GM19023 (cell line): ENCODE measurements at regions not wholly inside any gene's neighbourhood (a gene's known extent, or its start where the extent isn't known, plus 50 kb on each side); places are given as distances from the start of the nearest gene placed in this dataset.

Experiments
- ATAC-seq: cut with Tn5 transposase; IDR thresholded peaks from one replicate; pipeline ENCODE4 v1.9.1; 2021; ENCODE audit warnings: mild to moderate bottlenecking, moderate library complexity; ENCODE audit not compliant: unreplicated experiment

DNA sequence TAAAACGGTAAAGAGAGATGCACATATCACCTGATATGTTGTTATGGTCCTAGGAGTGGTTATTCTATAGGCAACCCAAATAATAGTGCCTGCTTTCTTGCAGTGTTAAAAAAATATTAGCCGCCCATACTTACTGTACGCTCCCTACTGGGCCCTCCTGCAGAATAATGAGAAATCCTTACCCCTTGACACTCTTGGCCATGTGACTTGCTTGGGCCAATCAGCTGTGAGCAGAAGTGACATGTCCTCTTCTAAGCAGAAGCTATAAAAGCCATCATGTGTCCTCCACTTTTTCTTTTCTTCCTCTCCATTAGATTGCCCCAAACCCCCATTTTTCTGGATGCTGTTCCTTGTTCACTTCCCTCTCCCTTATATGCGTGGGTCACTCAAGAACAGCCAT is 90.5 kb upstream of the SPRED2 start:
- no peak for ATAC-seq

DNA sequence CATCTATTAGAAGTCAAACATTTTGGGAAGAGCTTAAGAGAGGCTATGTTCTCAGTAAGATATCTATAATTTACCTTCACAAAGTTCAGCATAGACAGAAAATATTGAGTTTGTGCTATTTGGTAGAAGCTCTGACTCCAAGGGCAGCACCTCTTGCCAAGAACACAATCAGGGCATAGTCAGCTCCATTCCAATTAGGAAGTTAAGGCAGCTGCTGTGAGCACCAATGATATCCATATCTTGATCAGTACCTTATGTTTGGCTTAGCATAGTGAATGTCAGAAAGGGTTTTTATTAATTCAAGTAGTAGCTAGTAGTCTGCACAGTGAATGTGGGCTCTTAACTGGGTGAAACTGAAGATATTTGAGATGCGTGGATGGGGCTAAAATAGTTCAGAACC is 86.4 kb upstream of the SPRED2 start:
- ATAC-seq = no peak

DNA sequence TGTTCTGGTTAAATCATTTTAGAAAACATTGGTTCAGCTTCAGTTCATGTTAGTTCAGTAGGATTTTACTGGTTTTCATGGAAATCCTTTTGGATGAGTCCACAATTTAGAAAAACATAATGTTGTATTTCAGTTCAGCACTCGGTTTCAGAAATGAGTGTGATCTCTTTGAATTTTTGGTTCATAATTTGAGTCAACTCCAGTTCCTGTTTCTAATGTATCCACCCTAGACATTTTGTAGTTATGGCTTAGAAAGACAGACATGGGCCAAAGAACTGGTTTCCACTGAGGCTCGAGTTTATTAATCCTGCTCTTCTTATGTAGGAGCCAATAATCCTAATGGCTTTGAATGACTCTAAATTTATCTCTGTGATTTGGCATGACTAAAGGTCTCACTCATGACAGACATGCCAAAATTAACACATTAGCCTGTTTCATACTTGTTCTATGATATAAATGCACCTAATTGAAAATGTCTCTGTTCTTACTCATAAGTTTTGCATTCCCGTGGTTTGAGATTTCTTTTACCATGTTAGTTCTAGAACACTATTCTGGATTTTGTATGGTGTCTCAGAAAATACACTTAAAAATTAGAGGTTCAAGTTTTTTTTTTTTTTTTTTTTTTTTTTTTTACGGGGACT is 82.3 kb upstream of the SPRED2 start:
- no peak for ATAC-seq

DNA sequence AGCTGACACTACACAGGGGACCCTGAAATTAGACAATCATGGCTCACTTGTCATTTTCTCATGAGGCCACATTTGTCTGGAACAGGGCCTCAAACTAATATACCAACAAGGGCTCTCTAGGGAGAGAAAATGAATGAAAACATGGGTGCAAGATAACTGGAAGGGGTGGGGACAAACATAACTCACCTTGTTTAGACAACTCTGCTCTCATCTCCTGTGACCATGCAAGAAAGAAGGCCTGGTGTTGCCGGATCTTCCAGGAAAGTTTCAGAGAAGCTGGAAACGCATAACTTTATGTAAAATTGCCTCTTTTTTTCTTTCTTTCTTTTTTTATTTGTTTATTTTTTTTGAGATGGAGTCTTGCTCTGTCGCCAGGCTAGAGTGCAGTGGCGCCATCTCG is 80.4 kb upstream of the SPRED2 start:
- ATAC-seq = no peak

DNA sequence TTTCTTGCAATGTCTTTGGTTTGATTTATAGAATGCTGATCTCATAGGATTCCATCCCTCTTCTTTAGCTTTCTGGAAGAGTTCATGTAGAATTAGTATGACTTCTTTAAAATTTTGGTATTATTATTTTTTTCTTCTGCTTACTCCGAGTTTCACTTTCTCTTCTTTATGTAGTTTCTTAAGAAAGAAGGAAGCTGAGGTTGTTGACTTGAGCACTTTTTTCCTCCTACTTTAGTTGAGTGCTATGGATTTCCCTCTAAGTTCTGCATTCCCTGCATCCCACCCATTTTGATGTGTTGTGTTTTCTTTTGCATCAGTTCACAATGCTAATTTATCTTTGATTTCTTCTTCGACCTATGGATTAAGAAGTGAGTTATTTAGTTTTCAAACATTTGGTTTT is 78.9 kb upstream of the SPRED2 start:
- ATAC-seq = no peak

DNA sequence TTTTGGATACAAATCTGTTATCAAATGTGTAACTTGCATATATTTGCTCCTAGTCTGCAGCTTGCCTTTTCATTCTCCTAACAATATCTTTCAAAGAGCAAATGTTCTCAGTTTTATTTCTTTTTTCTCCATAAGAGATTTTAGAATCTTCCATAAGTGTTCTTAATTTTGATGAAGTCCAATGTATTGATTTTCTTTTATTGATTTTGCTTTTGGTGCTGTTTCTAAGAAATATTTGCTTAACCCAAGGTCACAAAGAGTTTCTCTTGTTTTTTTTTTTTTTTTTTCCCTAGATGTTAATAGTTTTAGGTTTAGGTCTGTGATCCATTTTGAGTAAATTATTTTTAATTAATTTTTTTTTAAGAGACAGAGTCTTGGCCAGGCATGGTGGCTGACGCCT is 75.8 kb upstream of the SPRED2 start:
- ATAC-seq = no peak

DNA sequence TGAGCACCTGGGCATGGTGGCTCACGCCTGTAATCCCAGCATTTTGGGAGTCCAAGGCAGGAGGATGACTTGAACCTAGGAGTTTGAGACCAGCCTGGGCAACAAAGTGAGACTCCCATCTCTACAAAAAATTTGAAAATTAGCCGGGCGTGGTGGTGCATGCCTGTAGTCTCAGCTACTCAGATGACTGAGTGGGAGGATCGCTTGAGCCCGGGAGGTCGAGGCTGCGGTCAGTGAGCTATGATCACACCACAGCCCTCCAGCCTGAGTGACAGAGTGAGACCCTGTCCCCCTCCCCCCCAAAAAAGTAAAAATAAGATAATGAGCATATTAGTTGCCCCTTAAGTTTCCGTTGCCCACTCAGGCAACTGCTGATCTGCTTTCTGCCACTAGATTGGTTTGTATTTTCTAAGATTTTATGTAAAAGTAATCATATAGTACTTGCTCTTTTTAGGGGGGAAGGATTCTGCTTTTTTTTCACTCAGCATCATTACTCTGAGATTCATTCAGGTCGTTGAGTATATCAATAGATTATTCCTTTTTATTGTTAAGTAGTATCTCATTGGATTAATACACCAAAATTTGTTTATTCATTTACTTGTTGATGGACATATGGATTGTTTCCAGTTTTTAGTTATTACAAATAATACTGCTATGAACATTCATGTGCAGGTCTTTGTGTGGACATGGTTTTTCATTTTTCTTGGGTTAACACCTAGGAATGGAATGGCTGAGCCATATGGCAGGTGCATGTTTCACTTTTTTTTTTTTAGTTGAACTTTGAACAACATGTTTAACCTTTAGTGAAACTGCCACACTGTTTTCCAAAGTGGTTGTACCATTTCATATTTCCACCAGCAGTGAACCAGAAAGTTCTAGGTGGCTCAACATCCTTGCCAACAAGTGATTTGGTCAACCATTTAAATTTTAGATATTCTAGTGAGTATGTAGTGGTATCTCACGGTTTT is 75.0 kb upstream of the SPRED2 start:
- no peak for ATAC-seq

DNA sequence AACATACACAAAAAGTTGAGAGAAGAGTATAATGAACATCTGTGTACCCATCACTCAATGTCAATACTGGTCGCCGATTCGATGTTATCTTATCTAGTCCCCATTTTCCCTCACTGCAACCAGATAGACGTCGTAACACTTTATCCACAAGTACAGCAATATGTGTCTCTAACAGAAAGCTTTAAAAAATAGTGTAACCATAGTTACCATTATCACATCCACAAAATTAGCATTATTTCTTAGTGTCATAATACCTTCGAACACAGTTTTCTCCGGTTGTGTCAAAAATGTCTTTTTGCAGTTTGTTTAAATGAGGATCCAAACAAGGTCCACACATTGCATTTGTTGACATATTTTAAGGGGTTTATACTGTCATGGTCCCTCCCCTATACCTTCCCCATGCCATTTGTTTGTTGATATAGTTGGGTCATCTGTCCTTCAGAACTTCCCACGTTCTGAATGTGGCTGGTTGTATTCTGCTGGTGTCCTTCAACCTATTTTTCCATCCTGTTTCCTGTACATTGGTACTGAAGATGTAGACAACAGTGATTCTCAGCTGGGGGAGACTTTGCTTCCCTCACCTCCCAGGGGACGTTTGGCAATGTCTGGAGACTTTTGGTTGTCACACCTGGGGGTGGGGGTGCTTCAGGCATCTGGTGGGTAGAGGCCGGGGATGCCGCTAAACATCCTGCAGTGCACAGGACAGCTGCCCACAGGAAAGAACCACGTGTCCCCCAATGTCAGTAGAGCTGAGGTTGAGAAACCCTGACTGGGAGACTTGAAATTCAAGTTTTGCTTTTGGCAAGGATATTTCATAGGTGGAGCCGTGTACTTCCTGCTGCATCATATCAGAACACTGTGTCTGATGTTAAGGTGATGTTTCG is 72.7 kb upstream of the SPRED2 start:
- ATAC-seq = no peak

DNA sequence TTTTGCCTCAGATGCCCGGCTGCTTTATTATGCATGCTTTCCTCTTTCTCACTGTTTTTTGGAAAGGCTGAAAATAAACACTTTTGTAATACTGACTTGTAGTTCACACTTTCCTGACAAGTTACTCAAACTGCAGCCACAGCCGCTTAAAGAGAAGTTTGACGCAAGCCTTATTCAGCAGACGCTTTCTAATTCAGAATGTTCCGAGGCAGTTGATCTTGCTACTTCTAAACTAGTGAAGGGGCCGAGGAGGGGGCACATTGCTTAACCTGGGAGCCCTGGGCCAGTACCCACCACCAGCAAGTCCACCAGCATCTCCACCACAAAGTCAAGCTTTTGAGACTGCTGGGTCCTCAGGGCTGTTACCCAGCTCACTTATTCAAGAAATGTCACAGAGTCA is 71.8 kb upstream of the SPRED2 start:
- ATAC-seq = no peak

DNA sequence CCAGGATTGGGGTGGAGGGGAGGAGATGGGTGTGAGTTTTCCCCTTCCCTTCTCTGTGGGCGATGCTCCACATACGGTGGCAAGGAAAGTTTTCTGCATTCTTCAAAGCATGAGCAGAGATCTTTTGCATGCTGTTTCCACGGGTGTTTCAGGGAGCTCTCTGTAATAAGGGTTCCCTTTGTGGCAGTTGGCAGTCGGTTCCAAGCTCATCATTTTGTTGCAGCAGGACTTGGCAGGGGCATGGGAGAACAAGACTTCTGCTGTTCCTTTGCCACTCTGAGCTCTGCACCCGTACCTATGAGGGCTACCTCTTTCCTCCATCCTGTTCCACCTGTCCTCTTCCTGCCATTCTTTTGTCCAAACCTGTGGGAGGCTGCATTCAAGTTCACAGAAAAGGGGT is 71.3 kb upstream of the SPRED2 start:
- no peak for ATAC-seq

DNA sequence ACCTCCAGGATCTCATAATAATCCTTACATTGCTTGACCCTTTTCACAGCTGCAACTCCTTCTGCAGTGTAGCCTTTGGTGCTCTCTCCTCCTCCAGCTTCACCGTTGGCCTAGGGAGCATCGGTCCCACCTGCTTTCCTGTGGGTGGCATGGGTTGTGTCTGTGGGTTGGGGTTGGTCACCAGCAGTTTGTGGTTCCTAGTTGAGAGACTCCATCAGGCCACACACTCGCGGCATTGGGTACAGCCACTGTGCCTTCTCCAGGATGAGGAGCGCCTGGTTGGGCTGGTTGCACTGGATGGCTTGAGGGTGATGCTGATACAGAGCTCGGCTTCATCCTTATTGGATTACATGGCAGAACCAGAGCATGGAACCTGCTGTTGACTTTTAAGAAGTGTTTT is 69.4 kb upstream of the SPRED2 start:
- ATAC-seq = no peak

DNA sequence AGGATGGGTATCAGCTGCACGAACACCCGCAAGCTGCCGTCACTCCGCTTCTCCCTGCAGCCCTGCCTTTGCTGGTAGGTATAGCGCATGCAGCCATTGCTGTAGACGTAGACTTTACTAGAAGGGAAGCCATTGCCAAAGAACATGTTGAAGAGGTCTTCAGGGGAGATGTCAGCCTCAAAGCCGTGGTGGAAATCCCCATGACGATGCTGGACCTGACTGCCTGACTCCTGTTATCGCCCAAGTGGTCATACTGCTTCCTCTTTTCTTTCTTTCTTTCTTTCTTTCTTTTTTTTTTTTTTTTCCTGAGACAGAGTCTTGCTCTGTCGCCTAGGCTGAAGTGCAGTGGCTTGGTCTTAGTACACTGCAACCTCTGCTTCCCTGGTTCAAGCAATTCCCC is 68.7 kb upstream of the SPRED2 start:
- no peak for ATAC-seq

DNA sequence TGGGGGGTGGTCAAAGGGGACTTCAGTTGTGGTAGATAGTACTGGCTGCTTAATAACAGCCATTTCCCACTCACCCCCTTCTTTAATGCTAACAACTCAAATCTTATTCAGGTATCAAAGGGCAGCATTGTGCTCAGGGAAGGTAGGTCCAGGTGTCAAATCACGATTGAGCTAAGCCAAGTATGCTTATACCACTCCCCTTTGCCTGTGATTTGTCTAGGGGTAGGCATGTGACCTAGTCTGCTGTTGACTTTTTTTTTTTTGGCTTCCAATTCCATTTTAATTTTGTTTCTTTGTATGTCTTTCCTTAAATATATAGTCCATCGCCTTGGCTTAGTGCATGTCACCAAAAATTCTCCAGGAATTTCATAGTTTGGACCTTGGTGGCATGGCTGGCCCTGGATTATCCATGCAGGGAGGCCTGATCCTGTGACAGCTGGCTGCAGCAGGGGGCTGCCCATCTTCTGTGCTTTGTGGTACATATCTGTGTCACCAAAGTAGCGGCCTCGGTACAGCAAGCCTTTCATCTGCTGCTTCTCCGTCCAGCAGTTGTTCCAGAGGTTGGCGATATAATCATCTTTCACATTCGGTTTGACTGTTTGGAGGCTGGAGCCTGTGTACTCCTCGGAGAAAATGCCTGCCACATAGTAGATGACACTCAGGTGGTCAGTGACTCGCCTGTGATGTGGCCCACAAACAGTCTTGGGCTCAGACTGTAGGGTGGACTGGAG is 68.1 kb upstream of the SPRED2 start:
- ATAC-seq = no peak

DNA sequence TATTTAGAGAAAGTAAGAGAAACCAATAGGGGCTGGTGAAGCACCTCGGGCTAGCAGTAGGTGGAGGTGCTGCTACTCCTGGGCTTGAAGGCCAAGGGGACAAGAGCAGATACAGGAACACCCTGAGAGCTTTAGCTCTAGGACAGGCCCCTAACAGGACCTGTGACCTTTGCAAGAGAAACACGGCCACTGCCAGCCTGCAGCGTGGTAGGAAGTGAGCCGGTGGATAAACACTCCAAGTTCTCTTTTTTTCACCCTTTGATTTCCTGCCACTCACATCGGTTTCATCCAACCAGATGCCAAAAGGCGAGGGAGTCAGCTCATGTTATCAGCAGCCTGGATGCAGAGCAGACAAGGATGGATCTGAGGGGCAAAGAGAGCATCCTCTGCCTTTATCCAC is 66.8 kb upstream of the SPRED2 start:
- no peak for ATAC-seq

DNA sequence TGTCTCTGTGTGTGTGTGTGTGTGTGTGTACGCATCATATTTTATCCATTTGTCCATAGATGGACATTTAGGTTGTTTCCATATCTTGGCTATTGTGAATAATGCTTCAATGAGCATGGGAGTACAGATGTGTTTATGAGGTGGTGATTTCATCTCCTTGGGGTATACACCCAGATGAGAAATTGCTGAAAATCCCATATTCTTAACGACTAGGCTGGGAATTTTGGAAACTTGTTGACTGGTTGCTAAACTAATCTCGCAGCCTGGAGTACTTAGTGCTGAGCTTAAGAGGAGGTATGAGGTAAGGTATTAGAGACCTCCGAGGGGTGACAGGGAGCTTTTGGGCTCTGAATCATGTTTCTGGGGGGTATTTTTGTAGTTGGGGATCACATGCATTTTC is 66.0 kb upstream of the SPRED2 start:
- ATAC-seq = no peak

DNA sequence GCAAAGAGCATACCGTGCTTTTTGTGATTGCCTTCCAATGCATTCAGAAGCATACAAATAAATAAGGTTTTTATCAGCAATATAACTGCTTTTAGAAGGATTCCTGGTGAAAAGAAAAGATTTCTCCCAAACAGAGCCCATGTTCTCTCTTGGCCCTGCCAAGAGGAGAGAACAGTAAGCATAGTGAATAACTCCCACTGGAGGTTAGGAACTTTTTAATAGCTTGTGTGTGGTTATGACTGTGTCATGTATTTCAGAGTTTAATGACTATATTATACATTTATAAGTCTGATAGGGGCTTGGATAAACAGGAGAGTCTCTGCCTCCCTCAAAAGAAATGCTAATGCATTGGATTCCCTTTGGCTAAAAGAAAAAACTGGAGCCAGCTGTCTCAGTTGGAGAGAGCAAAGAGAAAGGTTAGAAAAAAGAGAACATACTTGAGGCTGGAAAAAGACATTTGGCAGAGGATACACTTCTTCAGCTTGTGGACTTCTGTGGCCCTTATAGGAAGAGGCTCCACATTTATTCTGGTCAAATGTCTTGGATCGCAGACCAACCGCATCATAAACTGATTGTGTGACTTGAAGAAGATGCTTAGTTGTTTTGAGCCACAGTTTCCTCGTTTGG is 63.0 kb upstream of the SPRED2 start:
- ATAC-seq = no peak

DNA sequence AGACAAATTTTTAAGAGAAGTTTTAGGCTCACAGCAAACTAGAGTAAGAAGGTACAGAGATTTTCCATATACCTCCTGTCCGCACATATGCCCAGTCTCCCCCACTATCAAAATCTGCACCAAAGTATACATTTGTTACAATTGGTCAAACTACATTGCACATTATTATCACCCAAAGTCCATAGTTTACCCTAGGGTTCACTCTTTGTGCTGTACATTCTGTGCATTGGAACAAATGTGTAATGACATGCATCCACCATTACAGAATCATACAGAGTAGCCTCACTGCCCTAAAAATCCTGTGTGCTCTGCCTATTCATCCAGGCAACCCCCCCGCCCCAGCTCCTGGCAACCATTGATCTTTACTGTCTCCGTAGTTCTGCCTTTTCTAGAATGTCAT is 61.7 kb upstream of the SPRED2 start:
- no peak for ATAC-seq

DNA sequence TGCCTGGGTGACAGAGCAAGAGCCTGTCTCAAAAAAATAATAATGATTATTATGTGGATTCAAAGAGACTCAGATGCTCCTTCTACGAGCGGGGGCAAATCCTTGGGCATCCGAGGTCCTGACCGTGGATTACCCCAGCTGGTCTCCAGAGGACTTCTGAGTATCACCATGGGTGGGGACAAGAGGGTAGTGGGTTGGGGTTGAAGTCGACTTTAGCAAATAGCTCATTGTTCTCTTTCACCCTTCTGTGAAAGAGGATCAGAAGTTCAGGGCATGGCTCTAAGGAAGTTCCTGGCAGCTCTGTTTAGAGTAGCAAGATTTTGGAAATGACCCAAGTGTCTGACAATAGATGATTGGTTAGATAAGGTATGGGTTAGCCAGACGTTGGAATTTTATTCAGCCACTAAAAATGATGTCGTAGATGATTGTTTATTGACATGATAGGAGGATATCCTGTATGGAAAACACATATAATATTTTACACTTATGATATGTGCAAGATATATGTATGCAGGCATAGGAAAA is 59.0 kb upstream of the SPRED2 start:
- ATAC-seq = no peak

DNA sequence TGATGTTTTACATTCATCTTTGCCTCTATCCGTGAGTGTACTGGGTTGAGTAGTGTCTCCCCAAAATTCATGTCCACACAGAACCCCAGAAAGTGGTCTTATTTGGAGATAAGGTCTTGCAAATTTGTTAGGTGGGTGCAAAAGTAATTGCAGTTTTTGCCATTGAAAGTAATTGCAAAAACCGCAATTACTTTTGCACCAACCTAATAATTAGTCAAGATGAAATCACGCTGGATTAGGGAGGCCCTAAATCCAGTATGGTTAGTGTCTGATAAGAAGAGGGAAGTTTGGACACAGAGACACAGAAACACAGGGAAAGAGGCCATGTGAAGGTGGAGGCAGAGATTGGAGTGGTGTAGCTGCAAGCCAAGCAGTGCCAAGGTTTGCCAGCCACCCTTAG is 57.8 kb upstream of the SPRED2 start:
- ATAC-seq = no peak

DNA sequence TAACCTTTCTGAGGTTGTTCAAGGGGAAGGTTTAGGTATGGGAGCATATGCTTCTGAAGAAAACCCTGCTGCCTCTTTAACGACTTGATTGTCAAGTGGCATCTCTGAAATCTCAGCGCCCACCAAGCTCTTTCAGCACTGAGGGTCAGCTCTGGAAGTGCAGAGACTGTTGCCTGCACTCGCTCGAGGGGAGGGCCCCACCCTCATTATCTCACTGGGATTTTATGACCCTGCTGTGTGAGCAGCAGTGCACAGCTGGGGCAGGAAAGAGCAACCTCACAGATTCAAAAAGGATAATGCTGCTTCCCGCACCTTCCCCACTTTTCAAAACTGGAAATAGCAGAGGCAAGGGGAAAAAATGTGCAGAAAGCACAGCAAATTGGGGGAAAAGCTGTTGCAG is 56.9 kb upstream of the SPRED2 start:
- no peak for ATAC-seq
